GM04503 (cell line): ENCODE measurements at regions not wholly inside any gene's neighbourhood (a gene's known extent, or its start where the extent isn't known, plus 50 kb on each side); places are given as distances from the start of the nearest gene placed in this dataset.
A peak's percentile ranks its signal among the peaks of the same experiment; 100 is the strongest.
"Not testable (repeated sequence)": the region's sequence is repeated elsewhere in the genome, so short reads cannot be mapped to it uniquely, and the experiment has no call there.

Experiments
- DNase-seq: peaks from one replicate; pipeline ENCODE4 v3.0.0-alpha.2; 2012; ENCODE audit warnings: low read depth

DNA sequence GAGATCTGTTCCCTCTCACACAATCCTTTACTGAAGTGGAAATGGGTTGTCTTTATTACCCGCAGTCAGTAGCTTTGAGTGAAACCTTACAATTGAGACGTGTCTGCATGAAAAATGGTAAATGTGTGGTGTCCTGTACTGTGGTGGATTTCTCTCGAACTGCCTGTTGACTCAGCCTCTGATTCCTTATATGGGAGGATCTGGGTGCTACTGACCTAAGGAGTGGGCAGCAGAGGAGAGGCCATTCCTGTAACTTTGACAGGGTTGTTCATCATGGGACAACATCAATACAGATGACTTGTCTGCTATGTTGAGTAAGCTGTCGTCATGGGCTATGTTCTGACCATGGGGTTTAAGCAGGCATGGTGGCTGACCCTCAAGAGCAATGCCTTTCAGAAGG is 159.6 kb upstream of the WDR1 start:
- DNase-seq = no peak

DNA sequence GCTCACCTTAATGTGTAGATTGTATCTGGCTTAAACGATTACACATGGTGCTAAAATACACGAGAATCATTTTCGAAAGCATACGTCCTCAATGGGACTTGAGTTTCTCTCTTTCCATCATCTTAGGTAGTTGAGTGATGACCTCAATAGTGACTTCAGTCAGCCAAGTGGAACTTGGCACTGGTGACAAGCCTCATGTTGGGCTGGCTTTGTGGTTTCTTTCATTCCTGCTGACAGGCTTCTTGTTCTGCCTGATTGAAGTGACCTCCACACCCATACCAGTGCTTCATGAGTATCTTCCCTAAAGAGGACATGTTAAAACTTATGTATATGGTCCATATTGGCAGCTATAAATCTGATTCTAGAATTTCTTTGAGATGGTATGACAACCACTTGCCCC is 159.1 kb upstream of the WDR1 start:
- DNase-seq = no peak

- peak; percentile 32 for DNase-seq
These were observed 156.4 kb upstream of the WDR1 start for GRCh38 chr4:10273030-10273429.

GRCh38 chr4:10272511-10272910 is 155.9 kb upstream of the WDR1 start:
- DNase-seq = no peak

GRCh38 chr4:10267066-10267465 is 150.5 kb upstream of the WDR1 start:
- DNase-seq = no peak

GRCh38 chr4:10260777-10261176 is 144.2 kb upstream of the WDR1 start:
- no peak for DNase-seq

DNA sequence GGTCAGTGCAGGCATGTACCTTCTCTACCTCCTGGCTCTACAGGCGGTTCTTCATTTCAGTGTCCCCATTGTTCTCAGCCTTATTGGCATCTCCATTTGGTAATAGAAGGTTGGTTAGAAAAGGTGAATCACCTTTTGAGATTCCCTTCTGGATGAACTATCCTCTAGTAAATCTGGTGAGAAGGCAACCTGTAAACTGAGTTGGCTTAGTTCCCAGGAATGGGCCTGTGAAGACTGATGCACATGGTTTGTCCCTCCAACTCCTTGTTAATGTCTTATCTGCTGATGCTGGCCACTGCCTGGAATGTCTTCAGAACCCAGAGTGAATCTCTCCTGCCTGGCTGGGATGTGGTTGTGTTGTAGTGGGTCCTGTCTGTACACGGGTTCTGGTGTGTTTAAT is 143.4 kb upstream of the WDR1 start:
- DNase-seq = no peak

- no peak for DNase-seq
These were observed 139.6 kb upstream of the WDR1 start for GRCh38 chr4:10256203-10256602.

GRCh38 chr4:10253765-10254164 is 137.2 kb upstream of the WDR1 start:
- no peak for DNase-seq

DNA sequence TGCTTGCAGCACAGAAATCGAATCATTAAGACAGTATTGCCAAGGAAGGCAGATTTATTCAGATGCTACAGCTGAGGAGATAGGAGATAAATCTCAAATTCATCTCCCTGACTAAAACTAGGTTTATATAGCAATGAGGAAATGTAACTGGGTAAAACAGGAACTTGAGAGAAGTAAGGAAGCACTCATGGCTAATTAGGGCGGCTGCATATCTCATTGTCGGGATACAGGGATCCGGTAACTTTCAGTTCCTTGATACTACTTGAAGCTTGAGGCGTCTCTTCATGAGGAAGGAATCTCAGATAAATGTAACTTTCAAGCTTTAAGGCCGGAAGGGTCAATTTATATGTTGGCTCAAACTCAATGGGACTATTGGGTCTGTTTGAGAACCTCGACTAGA is 129.2 kb upstream of the WDR1 start:
- no peak for DNase-seq

GRCh38 chr4:10243856-10244255 is 127.3 kb upstream of the WDR1 start:
- DNase-seq = no peak

- no peak for DNase-seq
These were observed 124.1 kb upstream of the WDR1 start for GRCh38 chr4:10240691-10241090.

GRCh38 chr4:10239982-10240654 is 123.5 kb upstream of the WDR1 start:
- DNase-seq = no peak

GRCh38 chr4:10237131-10237530 is 120.5 kb upstream of the WDR1 start:
- no peak for DNase-seq

DNA sequence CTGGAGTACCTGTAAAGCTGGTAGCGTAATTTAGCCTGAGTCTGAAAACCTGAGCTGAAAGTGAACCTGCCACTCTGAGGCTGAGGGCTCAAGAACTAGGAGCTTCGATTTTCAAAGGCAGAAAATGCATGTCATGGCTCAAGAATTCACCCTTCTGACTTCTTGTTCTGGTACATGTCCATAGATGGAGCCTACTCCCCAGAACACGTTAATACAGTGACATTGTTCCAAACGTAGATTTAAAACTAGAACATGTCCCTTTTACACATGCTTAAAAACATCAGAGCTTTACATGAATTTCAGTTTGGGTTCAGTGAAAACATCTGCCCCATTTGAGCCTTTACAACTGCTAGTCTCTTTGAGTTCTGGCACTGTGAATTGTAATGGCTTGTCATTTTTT is 115.5 kb upstream of the WDR1 start:
- no peak for DNase-seq

DNA sequence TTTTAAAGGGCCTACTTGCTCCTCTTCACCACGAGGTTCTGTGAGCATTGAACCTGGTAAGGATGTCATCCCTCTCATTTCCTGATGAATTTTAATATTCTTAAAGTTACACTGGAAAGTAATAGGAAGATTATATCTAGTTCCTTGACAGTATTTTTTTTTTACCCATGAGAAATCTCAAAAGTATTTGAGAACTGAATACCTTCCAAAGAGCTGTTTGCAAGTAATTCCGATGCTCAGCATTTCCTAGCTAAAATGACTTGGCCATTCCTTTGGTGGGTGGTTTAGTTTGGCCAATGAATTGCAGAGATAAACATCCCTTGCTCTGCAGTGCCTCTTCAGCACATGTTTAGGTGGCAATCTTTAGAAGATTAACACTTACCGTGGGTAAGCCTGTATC is 110.2 kb upstream of the WDR1 start:
- peak; percentile 50 for DNase-seq

DNA sequence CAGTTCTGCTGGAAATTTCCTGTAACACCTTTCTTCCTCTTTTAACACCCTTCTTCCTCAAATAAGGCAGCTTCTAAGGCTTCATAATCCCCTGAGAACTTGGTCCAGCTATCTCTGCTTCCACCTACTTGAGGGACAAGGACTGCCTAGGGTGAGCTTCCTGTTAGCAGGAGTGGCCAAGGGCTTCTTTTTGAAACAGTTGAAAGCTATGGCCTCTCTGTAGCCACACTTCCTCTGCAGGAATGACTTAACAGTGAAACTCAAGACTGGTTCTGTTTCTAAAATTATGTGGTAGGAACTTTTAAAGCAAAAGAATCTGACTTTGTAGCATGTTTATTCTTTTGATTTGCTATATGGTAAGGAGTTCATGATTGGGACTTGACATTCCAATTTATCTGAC is 108.5 kb upstream of the WDR1 start:
- no peak for DNase-seq

DNA sequence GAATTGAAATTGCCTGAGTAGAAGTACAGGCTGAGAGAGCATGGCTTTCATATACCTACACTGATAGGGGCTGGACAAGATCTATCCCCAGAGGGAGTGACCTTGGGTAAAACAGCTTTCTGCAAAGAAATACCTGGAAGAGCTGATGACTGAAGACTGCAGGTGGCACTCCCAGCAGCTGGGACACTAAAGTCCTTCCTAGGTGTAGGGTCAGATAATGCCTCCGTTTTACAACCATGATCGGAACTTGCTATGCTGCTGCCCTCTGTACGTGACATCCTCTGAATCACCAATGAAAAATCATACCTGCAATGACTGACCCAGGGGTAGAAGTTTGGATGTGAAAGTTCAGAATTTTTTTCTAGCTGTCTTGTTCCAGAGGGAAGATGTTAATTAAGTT is 107.2 kb upstream of the WDR1 start:
- no peak for DNase-seq

- not testable (repeated sequence) for DNase-seq
These were observed 96.9 kb upstream of the WDR1 start for GRCh38 chr4:10213481-10213880.

DNA sequence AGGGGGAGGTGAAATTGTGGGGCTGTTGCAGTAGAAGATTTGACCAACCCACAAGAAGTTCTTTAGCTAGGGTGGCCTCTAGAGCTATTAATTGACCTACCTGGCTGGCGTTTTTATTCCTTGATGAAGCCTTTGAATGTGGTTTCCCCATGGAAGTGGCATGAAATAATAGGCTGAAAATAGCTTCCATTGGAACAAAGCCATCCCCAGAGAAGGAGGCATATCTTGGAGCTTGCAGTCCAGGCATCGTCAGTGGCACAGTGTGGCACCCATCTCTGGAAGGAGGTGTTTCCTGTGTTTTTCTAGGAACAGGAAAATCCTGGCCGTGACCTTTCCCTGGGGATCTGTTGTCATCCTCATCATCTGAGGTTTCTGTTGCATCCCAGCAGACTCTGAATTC is 96.3 kb upstream of the WDR1 start:
- no peak for DNase-seq

- no peak for DNase-seq
These were observed 95.8 kb upstream of the WDR1 start for GRCh38 chr4:10212400-10212799.

DNA sequence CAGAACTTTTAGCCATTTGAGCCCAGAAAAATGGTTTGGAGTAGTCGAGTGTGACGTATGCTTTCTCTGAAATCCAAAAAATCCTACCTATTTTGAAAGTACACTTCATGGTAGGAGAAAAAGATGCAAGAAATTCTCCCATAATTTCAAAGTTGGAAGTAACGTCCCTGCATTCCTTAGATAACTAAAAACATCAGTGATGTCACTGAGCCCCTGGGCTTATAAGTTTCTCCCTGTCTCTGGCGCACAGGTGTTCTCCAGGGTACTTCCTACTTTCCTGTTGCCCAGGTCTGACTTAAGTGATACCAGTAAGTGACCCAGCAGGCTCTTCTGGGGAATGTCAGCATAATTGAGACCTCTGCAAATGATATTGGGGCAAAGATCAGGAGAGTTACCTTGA is 90.5 kb upstream of the WDR1 start:
- DNase-seq = no peak

- DNase-seq = no peak
These were observed 88.6 kb upstream of the WDR1 start for GRCh38 chr4:10205223-10205622.

GRCh38 chr4:10204401-10205058 is 87.9 kb upstream of the WDR1 start:
- peak; percentile 88 for DNase-seq
